Fibroblast of mammary gland (primary cell): ENCODE measurements at regions not wholly inside any gene's neighbourhood (a gene's known extent, or its start where the extent isn't known, plus 50 kb on each side); places are given as distances from the start of the nearest gene placed in this dataset.
"Not testable (repeated sequence)": the region's sequence is repeated elsewhere in the genome, so short reads cannot be mapped to it uniquely, and the experiment has no call there.

Experiments used
- DNase-seq: peaks from one replicate; pipeline ENCODE4 v3.0.0-alpha.2; 2010; ENCODE audit warnings: low read depth
- H3K4me3 ChIP-seq: 2 replicates; pipeline ENCODE4 v1.5.1; 2011; ENCODE audit warnings: low read depth, mild to moderate bottlenecking, low read length, moderate library complexity; ENCODE audit not compliant: control insufficient read depth
- TF ChIP-seq, protein P1 (sequence below): conservative IDR thresholded peaks from 2 replicates; pipeline ENCODE4 v1.5.1; 2011; ENCODE audit warnings: low read depth, low read length, inconsistent platforms; ENCODE audit not compliant: control insufficient read depth, insufficient read depth

DNA sequence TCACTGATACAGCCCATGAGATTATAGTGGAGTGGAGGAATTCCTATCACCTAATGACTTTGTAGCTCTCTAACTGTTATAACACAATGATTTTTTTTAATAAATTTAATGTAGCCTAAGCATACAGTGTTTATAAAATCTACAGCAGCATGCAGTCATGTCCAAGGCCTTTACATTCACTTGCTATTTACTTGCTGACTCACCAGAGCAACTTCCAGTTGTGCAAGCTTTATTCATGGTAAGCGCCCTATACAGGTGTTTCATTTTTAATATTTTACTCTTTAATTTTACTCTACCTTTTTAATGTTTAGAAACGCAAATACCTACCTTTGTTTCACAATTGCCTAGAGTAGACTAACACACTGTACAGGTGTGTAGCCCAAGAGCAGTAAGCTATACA, 1652.2 kb downstream of the BRINP3 start:
- TF ChIP-seq, protein P1, sequence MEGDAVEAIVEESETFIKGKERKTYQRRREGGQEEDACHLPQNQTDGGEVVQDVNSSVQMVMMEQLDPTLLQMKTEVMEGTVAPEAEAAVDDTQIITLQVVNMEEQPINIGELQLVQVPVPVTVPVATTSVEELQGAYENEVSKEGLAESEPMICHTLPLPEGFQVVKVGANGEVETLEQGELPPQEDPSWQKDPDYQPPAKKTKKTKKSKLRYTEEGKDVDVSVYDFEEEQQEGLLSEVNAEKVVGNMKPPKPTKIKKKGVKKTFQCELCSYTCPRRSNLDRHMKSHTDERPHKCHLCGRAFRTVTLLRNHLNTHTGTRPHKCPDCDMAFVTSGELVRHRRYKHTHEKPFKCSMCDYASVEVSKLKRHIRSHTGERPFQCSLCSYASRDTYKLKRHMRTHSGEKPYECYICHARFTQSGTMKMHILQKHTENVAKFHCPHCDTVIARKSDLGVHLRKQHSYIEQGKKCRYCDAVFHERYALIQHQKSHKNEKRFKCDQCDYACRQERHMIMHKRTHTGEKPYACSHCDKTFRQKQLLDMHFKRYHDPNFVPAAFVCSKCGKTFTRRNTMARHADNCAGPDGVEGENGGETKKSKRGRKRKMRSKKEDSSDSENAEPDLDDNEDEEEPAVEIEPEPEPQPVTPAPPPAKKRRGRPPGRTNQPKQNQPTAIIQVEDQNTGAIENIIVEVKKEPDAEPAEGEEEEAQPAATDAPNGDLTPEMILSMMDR, result no peak
- no peak overlapping the region for H3K4me3 ChIP-seq
- no peak for DNase-seq

GRCh38 chr1:188826800-188827199, 1650.9 kb downstream of the BRINP3 start:
- TF ChIP-seq, protein P1, result no peak
- DNase-seq, result no peak
- no peak overlapping the region for H3K4me3 ChIP-seq

- TF ChIP-seq, protein P1, result no peak
- H3K4me3 ChIP-seq, result no peak overlapping the region
- DNase-seq, result no peak
Observed at GRCh38 chr1:188827400-188827799, 1650.3 kb downstream of the BRINP3 start.

DNA sequence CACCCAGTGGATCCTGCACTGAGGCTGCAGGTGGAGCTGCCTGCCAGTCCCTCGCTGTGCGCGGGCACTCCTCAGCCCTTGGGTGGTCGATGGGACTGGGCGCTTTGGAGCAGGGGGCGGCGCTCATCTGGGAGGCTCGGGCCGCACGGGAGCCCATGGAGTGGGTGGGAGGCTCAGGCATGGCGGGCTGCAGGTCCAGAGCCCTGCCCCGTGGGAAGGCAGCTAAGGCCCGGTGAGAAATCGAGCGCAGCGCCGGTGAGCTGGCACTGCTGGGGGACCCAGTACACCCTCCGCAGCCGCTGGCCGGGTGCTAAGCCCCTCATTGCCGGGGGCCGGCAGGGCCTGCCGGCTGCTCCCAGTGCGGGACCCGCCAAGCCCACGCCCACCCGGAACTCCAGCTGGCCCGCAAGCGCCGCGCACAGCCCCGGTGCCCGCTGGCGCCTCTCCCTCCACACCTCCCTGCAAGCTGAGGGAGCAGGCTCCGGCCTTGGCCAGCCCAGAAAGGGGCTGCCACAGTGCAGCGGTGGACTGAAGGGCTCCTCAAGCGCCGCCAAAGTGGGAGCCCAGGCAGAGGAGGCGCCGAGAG, 1636.5 kb downstream of the BRINP3 start:
- not testable (repeated sequence) for H3K4me3 ChIP-seq, DNase-seq

GRCh38 chr1:188846468-188846867, 1631.2 kb downstream of the BRINP3 start:
- no peak overlapping the region for H3K4me3 ChIP-seq
- no peak for DNase-seq
- TF ChIP-seq, protein P1, result no peak

- H3K4me3 ChIP-seq, result no peak overlapping the region
- DNase-seq, result no peak
- TF ChIP-seq, protein P1, result no peak
Observed at GRCh38 chr1:188857526-188858087, 1620.1 kb downstream of the BRINP3 start.

DNA sequence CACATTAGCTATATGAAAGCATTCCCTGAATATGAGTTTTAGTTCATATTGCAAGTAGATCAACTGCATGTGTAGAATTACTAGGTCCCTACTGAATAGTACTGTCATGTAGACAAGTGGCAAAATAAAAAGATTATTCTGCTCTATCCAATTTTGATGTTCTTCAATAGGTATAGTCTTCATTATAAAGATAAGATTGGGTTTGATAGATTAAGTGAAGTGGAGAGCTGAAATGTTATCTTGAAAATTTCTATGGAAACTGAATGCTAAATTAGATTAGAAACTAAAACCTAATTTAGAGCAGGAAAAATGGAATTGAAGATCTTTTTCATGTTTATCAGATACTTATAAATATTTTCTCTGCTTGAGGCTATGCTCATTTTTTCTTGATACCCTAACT, 1610.0 kb downstream of the BRINP3 start:
- no peak overlapping the region for H3K4me3 ChIP-seq
- TF ChIP-seq, protein P1, result no peak
- no peak for DNase-seq
